ENCODE measurements at regions not wholly inside any gene's neighbourhood (a gene's known extent, or its start where the extent isn't known, plus 50 kb on each side); places are given as distances from the start of the nearest gene placed in this dataset.
A peak's percentile ranks its signal among the peaks of the same experiment; 100 is the strongest.

DNA sequence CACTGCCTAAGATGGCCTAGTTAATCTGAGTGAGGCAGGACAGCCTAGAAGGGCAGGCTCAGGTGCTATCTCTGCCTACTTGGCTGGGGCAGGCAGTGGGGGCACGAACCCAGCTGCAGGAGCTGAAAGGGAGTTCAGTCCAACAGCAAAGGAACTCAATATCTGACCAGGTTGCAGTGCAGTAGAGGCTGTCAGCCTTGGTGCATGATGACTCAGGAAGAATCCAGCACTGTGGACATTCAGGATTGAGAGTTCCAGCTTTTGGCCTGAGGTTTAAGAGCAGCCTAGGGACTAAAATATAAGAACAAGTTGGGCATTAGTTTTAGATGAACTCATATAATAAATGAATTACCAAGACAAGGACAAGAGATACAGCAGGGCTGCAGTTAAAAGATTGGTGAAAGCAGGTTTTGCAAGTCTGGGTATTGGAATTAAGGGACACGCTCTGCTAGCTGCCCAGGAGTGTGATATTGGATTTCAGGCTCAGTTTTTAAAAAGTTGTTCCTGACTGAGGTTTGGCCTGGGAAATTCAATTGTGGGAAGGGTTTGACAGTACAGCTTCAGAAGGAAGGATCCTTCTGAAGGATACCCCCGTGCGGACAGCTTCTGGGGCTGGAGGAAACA, 64.7 kb upstream of the ATG10 start:
- Histone ChIP-seq H3K79me2 (no peaks in the 10 kb centered on the region), H3K9me3 (ENCODE audit: control insufficient read depth, low read length) (no peaks in the 10 kb centered on the region), H3K4me2 (ENCODE audit: low read length) (no peak overlapping the region), H3K27me3 (ENCODE audit: control insufficient read depth, insufficient read depth, low read length) (no peaks in the 10 kb centered on the region), H3K4me1 (peaks cover 9% of the 10 kb centered on the region), H3K9ac (no peak overlapping the region), H2AFZ (peak overlapping the region; percentile 73), H3K4me3 (ENCODE audit: low read depth, low read length) (no peak overlapping the region), H3K36me3 (ENCODE audit: control insufficient read depth, insufficient read depth, low read length) (no peaks in the 10 kb centered on the region), H3K27ac (no peak overlapping the region)
- TF ChIP-seq, protein P1, sequence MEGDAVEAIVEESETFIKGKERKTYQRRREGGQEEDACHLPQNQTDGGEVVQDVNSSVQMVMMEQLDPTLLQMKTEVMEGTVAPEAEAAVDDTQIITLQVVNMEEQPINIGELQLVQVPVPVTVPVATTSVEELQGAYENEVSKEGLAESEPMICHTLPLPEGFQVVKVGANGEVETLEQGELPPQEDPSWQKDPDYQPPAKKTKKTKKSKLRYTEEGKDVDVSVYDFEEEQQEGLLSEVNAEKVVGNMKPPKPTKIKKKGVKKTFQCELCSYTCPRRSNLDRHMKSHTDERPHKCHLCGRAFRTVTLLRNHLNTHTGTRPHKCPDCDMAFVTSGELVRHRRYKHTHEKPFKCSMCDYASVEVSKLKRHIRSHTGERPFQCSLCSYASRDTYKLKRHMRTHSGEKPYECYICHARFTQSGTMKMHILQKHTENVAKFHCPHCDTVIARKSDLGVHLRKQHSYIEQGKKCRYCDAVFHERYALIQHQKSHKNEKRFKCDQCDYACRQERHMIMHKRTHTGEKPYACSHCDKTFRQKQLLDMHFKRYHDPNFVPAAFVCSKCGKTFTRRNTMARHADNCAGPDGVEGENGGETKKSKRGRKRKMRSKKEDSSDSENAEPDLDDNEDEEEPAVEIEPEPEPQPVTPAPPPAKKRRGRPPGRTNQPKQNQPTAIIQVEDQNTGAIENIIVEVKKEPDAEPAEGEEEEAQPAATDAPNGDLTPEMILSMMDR (IDR thresholded peaks at IDR 0.05) = no peak

DNA sequence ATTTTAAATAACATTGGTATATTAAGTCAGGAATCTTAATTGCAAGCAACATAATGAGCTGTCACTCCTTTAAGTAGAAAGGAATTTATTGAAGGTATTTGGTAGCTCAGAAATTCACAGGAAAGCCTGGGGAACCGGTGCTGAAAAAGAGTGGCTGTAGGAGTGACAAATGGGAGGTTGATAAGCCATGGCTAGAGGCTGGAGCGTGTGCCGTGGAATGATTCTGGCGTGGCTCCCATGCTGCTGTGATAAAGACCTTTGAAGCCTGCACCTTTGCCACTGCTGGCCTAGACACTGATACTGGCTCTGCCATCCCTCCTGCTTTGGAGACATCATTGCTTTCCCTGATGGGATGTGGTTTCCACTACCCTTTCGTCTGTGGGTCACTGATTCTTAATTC, 65.7 kb upstream of the ATG10 start:
- H3K27me3 ChIP-seq (ENCODE audit: control insufficient read depth, insufficient read depth, low read length) = no peaks in the 10 kb centered on the region
- peak overlapping the region; percentile 40 for H2AFZ ChIP-seq
- TF ChIP-seq, protein P1 (IDR thresholded peaks at IDR 0.05) = no peak
- H3K4me2 ChIP-seq (ENCODE audit: low read length) = no peak overlapping the region
- no peaks in the 10 kb centered on the region for H3K36me3 ChIP-seq (ENCODE audit: control insufficient read depth, insufficient read depth, low read length)
- H3K27ac ChIP-seq = no peak overlapping the region
- H3K9ac ChIP-seq = no peak overlapping the region
- no peaks in the 10 kb centered on the region for H3K79me2 ChIP-seq
- H3K9me3 ChIP-seq (ENCODE audit: control insufficient read depth, low read length) = no peaks in the 10 kb centered on the region
- H3K4me1 ChIP-seq = peaks cover 9% of the 10 kb centered on the region
- no peak overlapping the region for H3K4me3 ChIP-seq (ENCODE audit: low read depth, low read length)

DNA sequence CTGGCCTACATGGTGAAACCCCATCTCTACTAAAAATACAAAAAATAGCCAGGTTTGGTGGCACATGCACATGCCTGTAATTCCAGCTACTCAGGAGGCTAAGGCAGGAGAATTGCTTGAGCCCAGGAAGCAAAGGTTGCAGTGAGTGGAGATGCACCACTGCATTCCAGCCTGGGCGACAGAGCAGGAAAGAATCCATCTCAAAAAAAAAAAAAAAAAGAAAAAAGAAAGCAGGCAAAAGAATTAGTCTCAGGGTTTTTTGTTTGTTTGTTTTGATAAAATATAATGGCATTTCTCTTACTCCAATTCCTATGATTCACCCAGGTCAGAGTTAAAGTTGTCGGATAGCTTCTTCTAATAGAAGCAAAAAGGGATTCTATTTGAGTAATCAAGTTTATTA, 67.0 kb upstream of the ATG10 start:
- Histone ChIP-seq H3K27ac (no peak overlapping the region), H3K36me3 (ENCODE audit: control insufficient read depth, insufficient read depth, low read length) (no peaks in the 10 kb centered on the region), H3K4me1 (peaks cover 9% of the 10 kb centered on the region), H3K9ac (no peak overlapping the region), H3K9me3 (ENCODE audit: control insufficient read depth, low read length) (no peaks in the 10 kb centered on the region), H3K4me2 (ENCODE audit: low read length) (no peak overlapping the region), H3K4me3 (ENCODE audit: low read depth, low read length) (no peak overlapping the region), H2AFZ (no peak overlapping the region), H3K27me3 (ENCODE audit: control insufficient read depth, insufficient read depth, low read length) (no peaks in the 10 kb centered on the region), H3K79me2 (no peaks in the 10 kb centered on the region)
- TF ChIP-seq, protein P1 (IDR thresholded peaks at IDR 0.05) = no peak

DNA sequence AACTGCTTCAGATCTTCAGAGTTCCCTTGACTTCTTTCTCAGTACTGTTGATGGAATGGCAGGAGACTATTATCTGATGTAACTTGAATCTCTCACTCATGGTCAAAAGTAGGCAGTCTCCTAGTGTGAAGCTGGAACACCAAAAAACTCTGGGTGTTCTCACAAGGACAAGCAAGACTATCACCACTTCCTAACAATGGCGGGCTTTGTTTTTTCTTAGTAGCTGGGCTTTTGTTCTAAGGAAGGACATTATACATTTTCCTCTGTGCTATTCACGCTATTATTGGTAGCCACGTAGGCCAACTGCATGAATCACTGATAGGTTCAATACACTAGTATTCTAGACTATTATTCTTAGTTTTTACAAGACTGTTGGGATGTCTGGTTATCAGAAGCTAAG, 67.7 kb upstream of the ATG10 start:
- Histone ChIP-seq H3K9ac (no peak overlapping the region), H3K4me3 (ENCODE audit: low read depth, low read length) (no peak overlapping the region), H2AFZ (no peak overlapping the region), H3K79me2 (no peaks in the 10 kb centered on the region), H3K27me3 (ENCODE audit: control insufficient read depth, insufficient read depth, low read length) (no peaks in the 10 kb centered on the region), H3K4me2 (ENCODE audit: low read length) (no peak overlapping the region), H3K36me3 (ENCODE audit: control insufficient read depth, insufficient read depth, low read length) (no peaks in the 10 kb centered on the region), H3K4me1 (peaks cover 9% of the 10 kb centered on the region), H3K27ac (no peak overlapping the region), H3K9me3 (ENCODE audit: control insufficient read depth, low read length) (no peaks in the 10 kb centered on the region)
- TF ChIP-seq, protein P1 (IDR thresholded peaks at IDR 0.05) = no peak

DNA sequence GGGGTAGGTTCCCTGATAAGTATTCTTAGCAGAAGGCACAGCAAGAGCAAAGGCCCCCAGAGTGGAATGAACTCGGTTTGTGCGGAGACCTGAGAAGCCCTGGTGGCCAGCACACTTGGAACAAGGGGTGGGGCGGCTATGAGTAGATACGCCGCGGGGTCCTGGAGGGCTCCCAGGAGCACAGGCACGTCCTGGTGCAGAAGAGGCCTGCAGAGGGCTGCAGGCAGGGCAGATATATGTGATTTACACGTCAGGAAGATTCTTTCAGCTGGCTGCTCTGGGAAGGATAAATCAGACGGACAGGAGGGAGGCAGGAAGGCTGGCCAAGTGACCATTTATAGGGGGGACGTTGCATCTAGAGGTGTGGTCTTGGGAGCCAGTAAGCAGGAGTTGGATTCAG, 70.2 kb upstream of the ATG10 start:
- peaks cover 3% of the 10 kb centered on the region for H3K4me1 ChIP-seq
- H3K9me3 ChIP-seq (ENCODE audit: control insufficient read depth, low read length) = no peaks in the 10 kb centered on the region
- no peak overlapping the region for H3K4me2 ChIP-seq (ENCODE audit: low read length)
- H3K27me3 ChIP-seq (ENCODE audit: control insufficient read depth, insufficient read depth, low read length) = no peaks in the 10 kb centered on the region
- no peak overlapping the region for H3K27ac ChIP-seq
- TF ChIP-seq, protein P1 (IDR thresholded peaks at IDR 0.05) = no peak
- no peak overlapping the region for H3K4me3 ChIP-seq (ENCODE audit: low read depth, low read length)
- H2AFZ ChIP-seq = no peak overlapping the region
- no peaks in the 10 kb centered on the region for H3K79me2 ChIP-seq
- no peaks in the 10 kb centered on the region for H3K36me3 ChIP-seq (ENCODE audit: control insufficient read depth, insufficient read depth, low read length)
- H3K9ac ChIP-seq = no peak overlapping the region

Measured in parathyroid adenoma (tissue), 2 donors.